Activated naive CD4-positive, alpha-beta T cell treated with anti-CD3 and anti-CD28 coated beads, Interleukin-2, amount 50 U/mL, for 24 hours (primary cell): ENCODE measurements at regions not wholly inside any gene's neighbourhood (a gene's known extent, or its start where the extent isn't known, plus 50 kb on each side); places are given as distances from the start of the nearest gene placed in this dataset.
"Not testable (repeated sequence)": the region's sequence is repeated elsewhere in the genome, so short reads cannot be mapped to it uniquely, and the experiment has no call there.

ENCODE experiments used
- H3K27ac Mint-ChIP-seq: one replicate; pipeline ENCODE4 v1.8.0; 2021; ENCODE audit warnings: mild to moderate bottlenecking, mixed read lengths
- H3K27me3 Mint-ChIP-seq: one replicate; pipeline ENCODE4 v1.8.0; 2021; ENCODE audit warnings: mixed read lengths
- H3K36me3 Mint-ChIP-seq: one replicate; pipeline ENCODE4 v1.8.0; 2021; ENCODE audit warnings: mixed read lengths
- H3K4me1 Mint-ChIP-seq: one replicate; pipeline ENCODE4 v1.8.0; 2021; ENCODE audit warnings: mixed read lengths
- H3K4me3 Mint-ChIP-seq: one replicate; pipeline ENCODE4 v1.8.0; 2021; ENCODE audit warnings: mild to moderate bottlenecking, mixed read lengths
- H3K9me3 Mint-ChIP-seq: one replicate; pipeline ENCODE4 v1.8.0; 2021; ENCODE audit warnings: mixed read lengths

GRCh38 chr6:21282360-21282759 is 311.2 kb upstream of the SOX4 start:
- H3K27ac Mint-ChIP-seq, H3K36me3 Mint-ChIP-seq, H3K9me3 Mint-ChIP-seq, H3K4me3 Mint-ChIP-seq, H3K27me3 Mint-ChIP-seq, H3K4me1 Mint-ChIP-seq: not testable (repeated sequence)

- no peak overlapping the region for H3K4me3 Mint-ChIP-seq
- H3K4me1 Mint-ChIP-seq, result no peaks in the 10 kb centered on the region
- H3K27me3 Mint-ChIP-seq, result peaks cover 3% of the 10 kb centered on the region
- no peaks in the 10 kb centered on the region for H3K36me3 Mint-ChIP-seq
- no peaks in the 10 kb centered on the region for H3K9me3 Mint-ChIP-seq
- H3K27ac Mint-ChIP-seq, result no peak overlapping the region
Measured at GRCh38 chr6:21284166-21284565, 309.4 kb upstream of the SOX4 start.

- no peaks in the 10 kb centered on the region for H3K4me1 Mint-ChIP-seq
- no peak overlapping the region for H3K27ac Mint-ChIP-seq
- no peak overlapping the region for H3K4me3 Mint-ChIP-seq
- peaks cover 3% of the 10 kb centered on the region for H3K27me3 Mint-ChIP-seq
- no peaks in the 10 kb centered on the region for H3K36me3 Mint-ChIP-seq
- H3K9me3 Mint-ChIP-seq, result no peaks in the 10 kb centered on the region
Measured at GRCh38 chr6:21284706-21285105, 308.8 kb upstream of the SOX4 start.

GRCh38 chr6:21294144-21294543 is 299.4 kb upstream of the SOX4 start:
- no peaks in the 10 kb centered on the region for H3K36me3 Mint-ChIP-seq
- no peaks in the 10 kb centered on the region for H3K4me1 Mint-ChIP-seq
- no peaks in the 10 kb centered on the region for H3K9me3 Mint-ChIP-seq
- no peak overlapping the region for H3K27ac Mint-ChIP-seq
- no peaks in the 10 kb centered on the region for H3K27me3 Mint-ChIP-seq
- no peak overlapping the region for H3K4me3 Mint-ChIP-seq

GRCh38 chr6:21295506-21296240 is 297.9 kb upstream of the SOX4 start:
- no peaks in the 10 kb centered on the region for H3K9me3 Mint-ChIP-seq
- H3K27ac Mint-ChIP-seq, result no peak overlapping the region
- H3K4me1 Mint-ChIP-seq, result no peaks in the 10 kb centered on the region
- no peaks in the 10 kb centered on the region for H3K36me3 Mint-ChIP-seq
- H3K4me3 Mint-ChIP-seq, result no peak overlapping the region
- no peaks in the 10 kb centered on the region for H3K27me3 Mint-ChIP-seq

GRCh38 chr6:21297665-21298064 is 295.9 kb upstream of the SOX4 start:
- H3K27me3 Mint-ChIP-seq, result no peaks in the 10 kb centered on the region
- no peaks in the 10 kb centered on the region for H3K9me3 Mint-ChIP-seq

GRCh38 chr6:21299216-21299615 is 294.3 kb upstream of the SOX4 start:
- H3K36me3 Mint-ChIP-seq, result no peaks in the 10 kb centered on the region
- H3K4me1 Mint-ChIP-seq, result no peaks in the 10 kb centered on the region
- H3K27me3 Mint-ChIP-seq, result no peaks in the 10 kb centered on the region
- no peak overlapping the region for H3K27ac Mint-ChIP-seq
- no peaks in the 10 kb centered on the region for H3K9me3 Mint-ChIP-seq
- H3K4me3 Mint-ChIP-seq, result no peak overlapping the region

More at GRCh38 chr6:21297665-21298064, 295.9 kb upstream of the SOX4 start:
- H3K4me1 Mint-ChIP-seq, result no peaks in the 10 kb centered on the region
- no peak overlapping the region for H3K4me3 Mint-ChIP-seq
- H3K36me3 Mint-ChIP-seq, result no peaks in the 10 kb centered on the region
- H3K27ac Mint-ChIP-seq, result no peak overlapping the region

- H3K4me3 Mint-ChIP-seq, result no peak overlapping the region
- H3K4me1 Mint-ChIP-seq, result no peaks in the 10 kb centered on the region
- no peaks in the 10 kb centered on the region for H3K27me3 Mint-ChIP-seq
- H3K27ac Mint-ChIP-seq, result no peak overlapping the region
- H3K36me3 Mint-ChIP-seq, result no peaks in the 10 kb centered on the region
- peaks cover 3% of the 10 kb centered on the region for H3K9me3 Mint-ChIP-seq
Measured at GRCh38 chr6:21300439-21300838, 293.1 kb upstream of the SOX4 start.

GRCh38 chr6:21305893-21306332 is 287.6 kb upstream of the SOX4 start:
- H3K4me3 Mint-ChIP-seq, result no peak overlapping the region
- H3K27me3 Mint-ChIP-seq, result peaks cover 2% of the 10 kb centered on the region
- no peak overlapping the region for H3K27ac Mint-ChIP-seq
- H3K36me3 Mint-ChIP-seq, result no peaks in the 10 kb centered on the region
- H3K4me1 Mint-ChIP-seq, result no peaks in the 10 kb centered on the region
- peaks cover 3% of the 10 kb centered on the region for H3K9me3 Mint-ChIP-seq

GRCh38 chr6:21306546-21306945 is 287.0 kb upstream of the SOX4 start:
- H3K4me3 Mint-ChIP-seq, result no peak overlapping the region
- H3K9me3 Mint-ChIP-seq, result peaks cover 3% of the 10 kb centered on the region
- no peaks in the 10 kb centered on the region for H3K4me1 Mint-ChIP-seq
- H3K36me3 Mint-ChIP-seq, result no peaks in the 10 kb centered on the region
- H3K27me3 Mint-ChIP-seq, result peaks cover 2% of the 10 kb centered on the region
- H3K27ac Mint-ChIP-seq, result no peak overlapping the region

- Mint-ChIP-seq H3K27me3 (peaks cover 6% of the 10 kb centered on the region), H3K4me1 (no peaks in the 10 kb centered on the region), H3K9me3 (no peaks in the 10 kb centered on the region), H3K36me3 (no peaks in the 10 kb centered on the region), H3K4me3 (no peak overlapping the region), H3K27ac (no peak overlapping the region)
Measured at GRCh38 chr6:21309807-21310221, 283.7 kb upstream of the SOX4 start.

GRCh38 chr6:21310568-21311140 is 282.9 kb upstream of the SOX4 start:
- peaks cover 6% of the 10 kb centered on the region for H3K27me3 Mint-ChIP-seq
- H3K9me3 Mint-ChIP-seq, result no peaks in the 10 kb centered on the region
- H3K4me3 Mint-ChIP-seq, result no peak overlapping the region
- no peak overlapping the region for H3K27ac Mint-ChIP-seq
- H3K4me1 Mint-ChIP-seq, result no peaks in the 10 kb centered on the region
- H3K36me3 Mint-ChIP-seq, result no peaks in the 10 kb centered on the region

- no peaks in the 10 kb centered on the region for H3K9me3 Mint-ChIP-seq
- no peaks in the 10 kb centered on the region for H3K36me3 Mint-ChIP-seq
- H3K4me1 Mint-ChIP-seq, result no peaks in the 10 kb centered on the region
- H3K4me3 Mint-ChIP-seq, result no peak overlapping the region
- H3K27ac Mint-ChIP-seq, result no peak overlapping the region
- peaks cover 6% of the 10 kb centered on the region for H3K27me3 Mint-ChIP-seq
Measured at GRCh38 chr6:21312118-21312517, 281.4 kb upstream of the SOX4 start.

- Mint-ChIP-seq H3K27ac (no peak overlapping the region), H3K9me3 (no peaks in the 10 kb centered on the region), H3K27me3 (peaks cover 5% of the 10 kb centered on the region), H3K36me3 (no peaks in the 10 kb centered on the region), H3K4me1 (no peaks in the 10 kb centered on the region), H3K4me3 (no peak overlapping the region)
Measured at GRCh38 chr6:21317642-21318041, 275.9 kb upstream of the SOX4 start.

- Mint-ChIP-seq H3K27ac (no peak overlapping the region), H3K27me3 (peaks cover 2% of the 10 kb centered on the region)
Measured at GRCh38 chr6:21321076-21321475, 272.5 kb upstream of the SOX4 start.

GRCh38 chr6:21321531-21321930 is 272.0 kb upstream of the SOX4 start:
- no peak overlapping the region for H3K27ac Mint-ChIP-seq
- no peaks in the 10 kb centered on the region for H3K4me1 Mint-ChIP-seq
- no peaks in the 10 kb centered on the region for H3K36me3 Mint-ChIP-seq
- H3K27me3 Mint-ChIP-seq, result peaks cover 4% of the 10 kb centered on the region
- no peaks in the 10 kb centered on the region for H3K9me3 Mint-ChIP-seq
- no peak overlapping the region for H3K4me3 Mint-ChIP-seq

More at GRCh38 chr6:21321076-21321475, 272.5 kb upstream of the SOX4 start:
- Mint-ChIP-seq H3K36me3 (no peaks in the 10 kb centered on the region), H3K4me3 (no peak overlapping the region), H3K4me1 (no peaks in the 10 kb centered on the region), H3K9me3 (no peaks in the 10 kb centered on the region)

GRCh38 chr6:21323577-21323976 is 270.0 kb upstream of the SOX4 start:
- no peaks in the 10 kb centered on the region for H3K36me3 Mint-ChIP-seq
- H3K4me3 Mint-ChIP-seq, result no peak overlapping the region
- no peaks in the 10 kb centered on the region for H3K9me3 Mint-ChIP-seq
- no peak overlapping the region for H3K27ac Mint-ChIP-seq
- peaks cover 6% of the 10 kb centered on the region for H3K27me3 Mint-ChIP-seq
- H3K4me1 Mint-ChIP-seq, result no peaks in the 10 kb centered on the region
